HCEC 1CT (cell line): ENCODE measurements at regions not wholly inside any gene's neighbourhood (a gene's known extent, or its start where the extent isn't known, plus 50 kb on each side); places are given as distances from the start of the nearest gene placed in this dataset.
"Not testable (repeated sequence)": the region's sequence is repeated elsewhere in the genome, so short reads cannot be mapped to it uniquely, and the experiment has no call there.

Source experiments
- DNase-seq: peaks from one replicate; pipeline ENCODE4 v3.0.0-alpha.2; 2017

DNA sequence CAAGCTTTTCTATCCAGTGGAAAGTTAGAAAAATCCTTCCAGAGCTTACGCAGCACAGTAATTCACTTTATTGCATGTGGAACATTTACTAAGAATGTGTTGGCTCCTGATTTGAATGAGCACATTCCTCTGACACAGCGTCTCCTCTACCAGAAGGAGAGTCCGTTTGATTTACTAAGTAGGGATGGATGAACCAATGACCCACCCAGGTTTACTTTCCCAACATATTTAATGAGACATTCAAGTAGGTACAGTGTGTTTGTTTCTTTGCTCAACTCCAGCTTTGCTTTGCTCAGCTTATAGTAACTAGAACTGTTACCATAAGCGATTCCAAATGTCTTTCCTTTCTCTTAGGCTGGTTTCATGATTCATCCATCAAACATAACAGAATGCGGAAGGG is 161.7 kb downstream of the SMARCA1 start:
- DNase-seq, result no peak

DNA sequence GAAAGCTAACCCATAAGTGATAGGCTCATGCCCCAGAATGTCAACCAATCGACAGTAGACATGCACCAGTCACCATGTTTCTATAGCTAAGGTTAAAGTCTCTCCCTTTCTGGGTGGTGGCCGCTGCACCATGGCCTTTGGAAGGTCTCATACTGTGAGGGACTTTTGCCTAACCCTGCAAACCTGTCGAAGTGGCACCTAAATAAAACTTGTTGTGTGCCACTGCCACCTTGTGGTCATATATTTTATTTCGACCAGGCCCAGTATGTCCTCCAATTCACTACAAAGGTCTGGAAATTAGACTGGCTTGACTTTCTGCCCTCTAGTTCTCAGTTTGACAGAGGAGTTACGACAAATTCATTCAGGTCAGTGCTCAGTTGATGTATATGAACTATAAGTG is 163.1 kb downstream of the SMARCA1 start:
- DNase-seq, result no peak

DNA sequence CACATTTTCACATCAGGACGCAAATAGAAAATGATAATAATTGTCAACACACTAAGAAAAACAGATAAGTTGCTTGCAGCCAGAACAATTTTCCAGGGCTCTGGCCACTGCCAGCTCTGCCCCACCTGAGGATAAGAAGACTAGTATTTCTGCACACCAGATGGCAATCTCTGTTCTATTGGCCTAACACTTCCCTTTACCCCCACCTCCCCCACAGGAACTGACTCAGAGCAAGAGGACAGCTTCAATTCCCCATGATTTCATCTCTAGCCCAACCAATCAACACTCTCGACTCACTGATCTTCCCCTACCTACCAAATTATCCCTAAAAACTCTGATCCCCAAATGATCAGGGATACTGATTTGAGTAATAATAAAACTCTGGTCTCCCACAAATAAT is 164.0 kb downstream of the SMARCA1 start:
- DNase-seq, result peak; percentile 1

DNA sequence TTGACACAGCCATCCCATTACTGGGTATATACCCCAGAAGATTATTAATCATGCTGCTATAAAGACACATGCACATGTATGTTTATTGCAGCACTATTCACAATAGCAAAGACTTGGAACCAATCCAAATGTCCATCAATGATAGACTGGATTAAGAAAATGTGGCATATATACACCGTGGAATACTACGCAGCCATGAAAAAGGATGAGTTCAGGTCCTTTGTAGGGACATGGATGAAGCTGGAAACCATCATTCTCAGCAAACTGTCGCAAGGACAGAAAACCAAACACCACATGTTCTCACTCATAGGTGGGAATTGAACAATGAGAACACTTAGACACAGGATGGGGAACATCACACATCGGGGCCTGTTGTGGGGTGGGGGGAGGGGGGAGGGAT is 165.9 kb downstream of the SMARCA1 start:
- not testable (repeated sequence) for DNase-seq

DNA sequence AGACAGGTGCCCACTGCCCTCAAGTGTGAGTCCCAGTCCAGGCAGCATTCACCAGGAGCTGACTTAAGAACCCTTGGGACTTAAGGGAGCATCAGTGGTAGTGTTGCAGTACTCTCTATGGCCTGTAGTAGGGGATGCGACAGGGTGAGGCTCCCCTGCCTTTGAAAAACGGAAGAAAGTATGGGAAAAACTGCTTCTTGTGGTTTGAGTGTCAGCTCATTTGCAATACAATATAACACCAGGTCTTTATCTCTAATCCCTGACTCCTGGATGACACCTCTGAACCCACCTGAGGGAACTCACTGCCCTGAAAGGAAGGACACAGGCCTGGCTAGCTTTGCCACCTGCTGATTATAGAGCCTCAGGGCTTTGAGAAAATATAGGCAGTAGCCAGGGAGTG is 176.0 kb downstream of the SMARCA1 start:
- DNase-seq, result no peak

DNA sequence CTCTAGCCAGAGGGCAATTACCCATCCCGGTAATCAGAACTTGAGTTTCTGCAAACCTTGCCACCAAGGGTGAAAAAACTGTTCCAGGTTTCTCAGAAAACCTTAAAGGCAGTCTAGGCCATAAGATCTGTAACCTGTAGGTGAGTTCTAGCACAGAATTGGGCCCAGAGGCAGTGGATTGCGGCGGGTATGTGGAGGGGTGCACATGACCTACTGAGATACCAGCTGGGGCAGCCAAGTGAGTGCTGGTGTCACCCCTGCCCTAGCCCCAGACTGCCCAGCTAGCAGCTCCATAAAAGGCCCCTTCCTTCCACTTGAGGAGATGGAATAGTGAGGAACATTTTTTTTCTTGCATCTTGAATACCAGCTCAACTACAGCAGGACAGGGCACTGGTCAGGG is 176.7 kb downstream of the SMARCA1 start:
- no peak for DNase-seq

DNA sequence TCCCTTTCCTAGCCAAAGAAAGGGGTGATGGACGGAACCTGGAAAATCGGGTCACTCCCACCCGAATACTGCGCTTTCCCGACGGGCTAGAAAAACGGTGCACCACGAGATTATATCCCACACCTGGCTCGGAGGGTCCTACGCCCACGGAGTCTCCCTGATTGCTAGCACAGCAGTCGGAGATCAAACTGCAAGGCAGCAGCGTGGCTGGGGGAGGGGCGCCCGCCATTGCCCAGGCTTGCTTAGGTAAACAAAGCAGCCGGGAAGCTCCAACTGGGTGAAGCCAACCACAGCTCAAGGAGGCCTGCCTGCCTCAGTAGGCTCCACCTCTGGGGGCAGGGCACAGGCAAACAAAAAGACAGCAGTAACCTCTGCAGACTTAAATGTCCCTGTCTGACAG is 186.0 kb downstream of the SMARCA1 start:
- not testable (repeated sequence) for DNase-seq

DNA sequence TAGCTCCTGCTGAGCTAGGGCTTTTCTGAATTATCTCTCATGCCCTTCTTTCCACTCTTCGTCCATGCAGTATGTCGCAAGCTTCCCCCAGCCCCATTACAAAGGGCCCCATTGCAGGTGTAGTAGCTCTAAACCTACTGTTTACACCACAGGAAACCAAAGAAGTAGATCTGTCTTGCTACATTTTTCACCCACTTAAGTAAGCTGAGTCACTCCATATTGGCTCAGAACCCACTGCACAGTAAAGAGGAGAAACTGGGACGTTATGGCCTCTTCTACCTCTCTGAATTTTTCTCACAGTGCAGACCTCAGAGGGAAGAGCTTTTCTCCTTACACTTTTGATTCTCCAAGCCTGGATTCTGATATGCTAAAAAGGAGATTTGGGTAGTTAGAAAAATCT is 200.2 kb downstream of the SMARCA1 start:
- no peak for DNase-seq

DNA sequence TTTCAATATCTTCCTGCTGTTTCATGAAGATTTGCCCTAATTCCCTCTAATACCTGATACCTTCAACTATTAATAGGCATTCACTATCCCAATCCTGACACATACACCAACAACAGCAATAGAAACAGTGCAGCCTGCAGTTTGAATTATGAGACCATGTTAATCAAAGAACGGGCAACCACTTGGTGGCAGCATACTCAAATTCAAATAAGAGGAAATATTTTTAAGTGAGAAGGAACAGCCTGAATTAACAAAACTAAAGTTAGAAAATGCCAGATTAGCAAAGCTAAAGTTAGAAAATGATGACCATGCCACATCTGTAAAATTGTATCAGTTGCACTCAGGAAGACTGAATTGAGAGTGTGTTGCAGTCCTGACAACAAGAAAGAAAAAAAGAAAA is 204.9 kb downstream of the SMARCA1 start:
- DNase-seq, result peak; percentile 3

DNA sequence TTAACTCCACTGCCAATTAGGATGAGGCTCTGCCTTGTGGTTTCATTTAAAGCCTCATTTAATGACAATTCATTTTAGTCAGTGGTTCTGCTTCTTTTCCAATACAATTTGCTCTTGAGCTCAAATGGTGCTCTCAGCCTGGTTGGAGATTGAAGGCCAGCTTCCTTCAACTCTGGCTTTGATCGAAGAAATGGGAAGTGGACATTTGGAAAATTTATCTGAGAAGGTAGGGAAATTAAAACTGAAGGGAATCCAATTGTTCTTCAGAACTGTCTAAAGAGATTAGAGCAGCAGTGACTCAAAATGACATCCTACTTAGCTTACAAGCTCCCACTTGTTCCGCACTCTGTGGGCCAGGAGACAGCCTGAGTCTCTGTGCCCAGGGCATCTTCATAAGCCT is 206.8 kb downstream of the SMARCA1 start:
- DNase-seq, result no peak

DNA sequence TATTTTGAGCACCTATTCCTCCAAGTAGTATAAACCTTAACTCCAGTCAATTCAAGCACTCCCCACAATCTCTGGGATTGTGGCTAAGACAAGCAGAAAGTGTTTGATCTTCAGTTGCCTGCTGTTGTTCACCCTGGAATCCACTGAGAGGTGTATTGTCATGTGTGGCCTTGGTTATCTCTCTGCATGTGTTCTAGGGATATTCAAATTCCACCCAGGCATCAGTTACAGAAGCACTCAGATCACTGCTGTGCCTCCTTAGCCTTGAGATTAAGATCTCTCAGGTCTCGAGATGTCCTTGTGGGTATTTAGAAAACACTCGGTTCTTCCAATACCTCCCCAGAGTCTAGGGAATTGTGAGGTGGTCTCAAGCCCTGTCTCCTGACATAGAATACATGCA is 213.3 kb downstream of the SMARCA1 start:
- DNase-seq, result no peak

DNA sequence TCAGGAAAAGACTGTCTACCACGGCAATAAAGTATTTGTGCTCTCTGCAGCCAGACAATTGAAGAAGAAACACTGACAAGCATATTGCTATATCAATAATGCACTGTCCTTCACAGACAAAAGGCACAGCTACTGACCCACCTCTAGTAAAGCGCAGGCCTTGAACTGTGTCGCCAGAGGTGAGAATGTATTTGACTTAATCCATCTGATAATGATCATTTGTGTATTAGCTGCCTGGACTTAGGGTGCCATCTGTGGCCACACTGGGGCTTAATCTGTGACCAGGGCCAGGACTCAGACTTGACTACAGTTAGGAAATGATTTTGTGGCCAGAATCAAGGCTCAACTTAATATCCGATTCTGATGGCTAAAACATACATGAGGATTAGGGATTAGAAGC is 260.4 kb downstream of the SMARCA1 start:
- DNase-seq, result no peak

DNA sequence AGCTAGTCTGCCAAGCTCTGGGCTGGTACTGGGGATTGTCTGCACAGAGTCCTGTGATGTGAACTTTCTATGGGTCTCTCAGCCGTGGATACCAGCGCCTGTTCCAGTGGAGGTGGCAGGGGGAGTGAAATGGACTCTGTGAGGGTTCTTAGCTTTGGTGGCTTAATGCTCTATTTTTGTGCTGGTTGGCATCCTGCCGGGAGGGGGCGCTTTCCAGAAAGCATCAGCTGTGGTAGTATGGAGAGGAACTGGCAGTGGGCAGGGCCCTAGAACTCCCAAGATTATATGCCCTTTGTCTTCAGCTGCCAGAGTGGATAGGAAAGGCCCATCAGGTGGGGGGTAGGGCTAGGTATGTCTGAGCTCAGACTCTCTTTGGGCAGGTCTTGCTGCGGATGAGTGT is 267.8 kb downstream of the SMARCA1 start:
- not testable (repeated sequence) for DNase-seq

DNA sequence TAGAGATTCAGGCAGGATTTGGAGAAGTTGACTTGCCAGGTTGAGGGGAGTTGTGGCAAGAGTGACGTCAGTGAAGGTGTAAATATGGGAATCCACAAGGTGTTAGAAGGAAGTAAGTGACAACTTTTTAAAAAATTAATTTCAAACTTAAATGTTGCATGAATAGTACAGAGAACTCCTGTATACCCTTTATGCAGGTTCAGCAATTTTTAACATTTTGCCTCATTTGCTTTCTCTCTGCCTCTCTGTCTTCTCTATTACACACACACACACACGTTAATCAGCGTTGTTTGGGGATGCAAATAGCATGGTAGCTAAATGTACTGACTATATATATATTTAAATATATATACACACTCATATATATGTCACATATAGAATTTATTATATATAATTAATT is 273.7 kb downstream of the SMARCA1 start:
- DNase-seq, result no peak

DNA sequence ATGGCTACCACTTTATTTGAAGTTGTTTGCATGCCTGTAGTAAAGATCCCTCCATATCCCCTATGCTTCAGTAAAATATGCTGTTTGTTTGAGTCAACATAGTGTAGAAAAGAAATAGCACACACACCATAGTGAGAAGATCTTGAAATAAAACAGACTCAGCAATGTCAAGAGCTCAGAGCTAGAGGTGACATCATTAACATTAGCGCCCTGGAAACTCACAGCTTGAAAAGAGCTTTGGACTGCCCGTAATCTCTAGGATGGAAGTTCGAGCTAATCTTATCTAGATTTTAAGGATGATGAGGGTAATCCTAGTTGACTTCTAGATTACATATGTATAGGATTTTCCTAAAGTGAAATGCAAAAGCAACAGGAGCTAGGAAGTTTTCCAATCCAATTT is 275.6 kb downstream of the SMARCA1 start:
- DNase-seq, result no peak

DNA sequence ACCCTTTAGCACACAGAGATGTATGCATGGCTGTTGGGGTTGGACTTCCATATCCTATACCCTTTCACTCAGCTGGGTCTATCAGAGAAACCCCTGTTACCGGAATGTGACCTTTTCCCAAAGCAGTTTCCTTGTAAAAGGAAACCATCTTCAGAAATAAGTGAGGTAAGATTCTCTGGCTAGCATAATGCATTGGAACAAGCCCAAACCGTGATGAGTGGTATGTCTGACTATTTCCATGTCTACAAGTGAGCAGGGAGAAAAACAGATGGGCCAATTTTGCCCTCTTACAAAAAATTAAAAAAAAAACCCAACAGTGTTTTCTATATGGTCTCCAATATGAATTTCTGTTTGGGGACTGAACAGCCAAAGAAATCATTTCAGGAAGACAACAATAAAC is 283.9 kb downstream of the SMARCA1 start:
- DNase-seq, result no peak

DNA sequence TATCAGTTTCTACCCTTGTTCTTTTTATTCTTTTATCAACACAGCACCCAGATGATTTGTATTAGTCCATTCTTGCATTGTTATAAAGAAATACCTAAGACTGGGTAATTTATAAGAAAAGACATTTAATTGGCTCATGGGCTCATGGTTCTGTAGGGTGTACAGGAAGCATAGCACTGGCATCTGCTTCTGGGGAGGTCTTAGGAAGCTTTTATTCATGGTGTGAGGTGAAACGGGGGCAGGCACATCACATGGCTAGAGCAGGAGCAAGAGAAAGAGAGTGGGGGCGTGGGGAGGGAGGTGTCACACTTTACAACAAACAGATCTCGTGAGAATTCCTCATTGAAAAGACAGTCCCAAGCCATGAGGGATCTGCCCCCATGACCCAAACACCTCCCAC is 285.3 kb downstream of the SMARCA1 start:
- no peak for DNase-seq

DNA sequence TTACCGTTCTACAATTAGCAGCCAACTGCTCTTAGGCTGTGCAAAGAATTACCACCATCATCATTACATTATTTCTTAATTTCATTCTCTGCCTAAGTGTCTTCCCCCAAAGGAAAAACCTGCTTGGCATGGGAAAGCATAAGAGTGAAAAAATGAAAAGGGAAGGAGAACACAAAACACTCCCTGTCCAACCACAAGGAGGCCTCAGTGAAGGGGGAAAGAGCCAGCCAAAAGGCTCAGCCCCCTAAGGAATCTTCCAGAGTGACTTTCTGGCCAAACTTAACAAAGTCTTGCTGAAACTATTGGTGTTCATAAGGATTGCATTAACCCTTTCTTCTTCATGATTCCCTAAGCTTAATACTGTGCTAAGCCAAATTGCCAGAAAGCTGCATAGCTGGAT is 287.4 kb downstream of the SMARCA1 start:
- DNase-seq, result no peak

DNA sequence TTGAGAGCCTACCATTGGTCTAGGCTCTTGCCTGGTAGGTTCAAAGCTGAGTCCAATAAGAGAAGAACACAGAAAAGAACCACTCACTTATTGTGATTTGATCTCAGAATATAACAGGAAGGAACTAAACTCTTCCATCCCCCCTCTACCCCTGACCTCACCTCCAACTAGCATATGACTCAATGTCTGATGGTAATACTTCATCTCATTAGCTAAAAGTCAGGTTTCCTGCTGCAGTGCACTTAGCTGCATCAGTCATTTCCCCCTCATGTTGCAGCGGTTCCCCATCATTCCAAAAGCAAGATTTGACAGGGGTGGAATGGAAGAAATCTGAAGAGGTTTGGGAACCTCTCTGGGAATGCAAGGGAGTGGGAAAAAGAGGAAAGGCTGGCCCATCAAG is 289.5 kb downstream of the SMARCA1 start:
- DNase-seq, result no peak

DNA sequence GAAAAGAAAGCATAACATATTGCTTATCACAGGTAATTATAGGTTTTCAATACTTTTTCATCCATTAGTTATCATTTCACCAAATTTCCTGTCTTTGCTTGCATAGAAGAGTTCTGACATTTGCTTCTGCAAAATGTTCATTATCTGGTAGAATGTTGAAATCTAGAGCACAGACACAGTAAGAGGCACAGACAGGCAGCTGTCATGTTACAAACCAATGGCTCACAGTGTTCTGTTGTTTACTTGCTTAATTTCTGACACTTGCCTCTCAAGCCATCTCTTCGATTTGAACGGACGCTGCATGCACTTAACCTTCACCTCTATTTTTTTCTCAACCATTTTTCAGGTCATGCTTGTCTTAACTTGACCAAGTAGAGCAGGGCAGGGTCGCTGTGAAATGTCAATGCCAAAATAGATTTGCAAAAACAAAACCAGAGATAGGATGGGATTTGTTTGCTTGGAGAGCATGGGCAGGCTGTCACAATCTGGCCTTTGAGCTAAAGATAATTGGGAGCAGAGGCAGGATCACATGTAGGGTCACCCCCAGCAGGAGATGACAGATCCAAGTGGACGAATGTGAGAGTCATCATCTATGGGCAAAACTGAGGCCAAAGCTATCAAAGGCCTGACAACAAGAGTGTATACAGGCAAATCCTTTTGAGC is 292.3 kb downstream of the SMARCA1 start:
- no peak for DNase-seq

DNA sequence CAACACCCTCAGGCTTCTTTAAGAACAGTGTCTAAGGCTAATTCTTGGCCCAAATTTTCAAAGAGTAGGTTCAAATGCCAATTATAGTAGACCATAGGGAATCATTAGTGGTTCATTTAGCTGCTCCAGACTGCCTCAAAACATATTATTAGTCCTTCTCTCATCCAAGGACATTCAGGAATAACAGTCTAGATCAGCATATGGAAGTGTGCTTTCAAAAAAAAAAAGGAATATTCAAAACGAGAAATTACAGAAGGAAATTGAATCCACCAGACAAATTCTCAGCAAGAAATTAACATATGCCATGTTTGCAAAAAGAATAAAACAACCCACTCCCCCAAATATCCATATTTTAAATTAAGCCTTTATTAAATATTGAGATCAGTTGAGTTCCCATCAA is 293.1 kb downstream of the SMARCA1 start:
- DNase-seq, result no peak

DNA sequence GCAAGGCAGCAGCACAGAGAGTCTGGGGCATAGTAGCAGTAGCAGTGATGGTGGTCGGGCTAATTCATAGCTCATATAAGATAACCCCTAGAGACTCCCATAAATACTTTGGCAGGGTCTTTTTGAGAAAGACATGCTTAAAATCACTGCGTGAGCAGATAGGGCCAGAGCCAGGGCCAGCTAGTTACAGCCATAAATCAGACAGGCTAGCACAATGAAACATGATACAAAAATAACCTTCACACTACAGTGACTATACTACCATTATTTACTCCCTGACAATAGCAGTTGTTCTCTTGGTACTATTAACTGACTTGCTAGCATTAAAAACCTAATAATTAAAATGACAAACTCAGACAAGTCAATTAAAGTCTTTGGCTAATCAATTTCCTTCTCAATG is 295.9 kb downstream of the SMARCA1 start:
- DNase-seq, result no peak

DNA sequence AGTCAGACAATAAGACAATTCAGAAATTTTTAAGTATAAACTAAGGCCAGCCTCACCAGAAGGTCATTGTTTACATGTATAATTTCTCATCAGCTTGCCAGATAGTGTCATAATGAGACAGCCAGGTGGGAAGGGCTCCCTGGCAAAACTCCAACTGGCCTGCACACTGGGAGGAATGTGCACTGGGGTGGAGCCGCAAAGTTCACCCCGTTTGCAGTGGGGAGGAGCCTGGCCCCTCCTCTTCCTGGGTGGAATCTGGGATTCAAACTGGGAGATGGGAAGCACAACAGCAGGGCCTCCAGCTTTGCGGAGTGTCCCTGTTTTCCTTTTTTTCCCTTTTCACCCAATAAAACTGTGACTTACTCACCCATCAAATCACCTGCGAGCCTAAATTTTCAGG is 329.9 kb downstream of the SMARCA1 start:
- DNase-seq, result no peak

DNA sequence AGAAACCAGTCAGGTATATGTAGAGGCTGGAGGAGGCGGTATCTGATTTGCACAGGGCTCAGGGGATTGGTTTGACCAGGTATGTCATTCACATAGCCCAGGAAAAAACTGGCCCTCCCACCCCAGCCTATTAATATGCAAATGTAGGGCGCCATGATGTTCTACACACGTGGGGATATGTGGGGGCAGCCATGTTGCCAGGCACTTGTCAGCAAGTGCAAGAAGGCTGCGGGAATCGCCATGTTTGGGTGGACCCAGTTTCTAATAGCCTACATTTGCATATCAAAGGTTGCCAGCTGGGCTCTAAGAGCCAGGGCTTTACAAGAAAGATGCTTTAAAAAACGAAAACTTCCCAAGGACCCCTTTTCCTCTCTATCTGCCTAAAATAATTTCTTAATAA is 335.1 kb downstream of the SMARCA1 start:
- DNase-seq, result no peak

DNA sequence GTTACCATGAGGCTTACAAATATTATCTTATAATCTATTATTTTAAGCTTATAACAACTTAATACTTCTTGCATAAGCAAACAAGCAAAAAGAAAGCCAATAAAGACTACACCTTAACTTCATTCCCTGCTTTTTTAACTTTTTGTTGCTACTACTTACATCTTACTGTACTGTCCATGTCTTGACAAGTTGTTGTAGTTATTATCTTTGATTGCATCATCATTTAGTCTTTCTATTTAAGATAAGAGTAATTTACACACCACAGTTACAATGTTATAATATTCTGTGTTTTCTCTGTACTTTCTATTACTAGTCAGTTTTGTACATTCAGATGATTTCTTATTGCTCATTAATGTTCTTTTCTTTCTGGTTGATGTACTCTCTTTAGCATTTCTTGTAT is 346.6 kb downstream of the SMARCA1 start:
- DNase-seq, result no peak

DNA sequence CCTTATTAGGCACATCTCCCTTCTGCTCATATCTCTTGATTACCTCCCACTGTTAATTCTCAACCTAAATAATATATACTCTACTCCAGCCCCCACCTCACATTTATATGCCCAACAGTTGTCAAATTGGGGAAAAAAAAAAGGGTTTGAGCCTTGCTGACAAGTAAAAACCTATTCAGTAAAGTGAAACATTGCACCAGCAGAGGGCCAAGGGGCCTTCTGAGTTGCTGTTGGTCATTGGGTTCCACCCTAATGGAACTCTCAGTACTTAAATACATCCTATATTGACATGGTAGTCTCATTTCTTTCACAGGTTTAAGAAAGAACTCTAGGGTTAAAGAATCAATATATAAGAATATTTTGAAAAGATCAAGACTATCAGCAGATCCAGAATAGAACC is 362.2 kb downstream of the SMARCA1 start:
- no peak for DNase-seq
